ENCODE measurements at regions not wholly inside any gene's neighbourhood (a gene's known extent, or its start where the extent isn't known, plus 50 kb on each side); places are given as distances from the start of the nearest gene placed in this dataset.
"Not testable (repeated sequence)": the region's sequence is repeated elsewhere in the genome, so short reads cannot be mapped to it uniquely, and the experiment has no call there.

DNA sequence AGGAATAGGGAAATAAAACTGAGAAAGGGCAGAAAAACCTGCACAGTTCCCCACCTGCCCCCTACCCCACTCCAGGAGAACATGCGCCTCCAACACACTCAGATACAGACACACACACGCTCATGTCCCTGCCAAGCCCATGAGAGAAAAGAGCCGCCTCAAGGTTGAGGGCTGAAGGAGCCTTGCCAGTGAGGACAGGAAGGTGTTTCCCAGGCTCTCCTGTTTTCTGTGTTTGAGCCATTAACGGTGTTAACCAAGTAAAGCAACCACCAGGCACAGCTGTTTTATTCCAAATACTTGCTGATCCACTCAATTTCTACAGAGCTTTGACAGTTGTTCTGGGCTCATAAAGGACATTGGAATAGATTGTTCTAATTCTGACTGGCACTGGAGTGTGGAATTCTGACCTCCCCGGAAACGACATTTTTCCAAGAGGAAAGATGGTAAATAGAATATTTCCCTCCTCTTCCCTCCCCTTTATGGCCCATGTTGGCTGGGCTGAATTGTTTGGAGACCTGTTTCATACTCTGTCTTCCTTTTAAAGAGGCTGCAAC is 238.0 kb downstream of the DMAC1 start:
- intact Hi-C loops (cut with DNase I), result no loop called here
- ATAC-seq, result no peak

DNA sequence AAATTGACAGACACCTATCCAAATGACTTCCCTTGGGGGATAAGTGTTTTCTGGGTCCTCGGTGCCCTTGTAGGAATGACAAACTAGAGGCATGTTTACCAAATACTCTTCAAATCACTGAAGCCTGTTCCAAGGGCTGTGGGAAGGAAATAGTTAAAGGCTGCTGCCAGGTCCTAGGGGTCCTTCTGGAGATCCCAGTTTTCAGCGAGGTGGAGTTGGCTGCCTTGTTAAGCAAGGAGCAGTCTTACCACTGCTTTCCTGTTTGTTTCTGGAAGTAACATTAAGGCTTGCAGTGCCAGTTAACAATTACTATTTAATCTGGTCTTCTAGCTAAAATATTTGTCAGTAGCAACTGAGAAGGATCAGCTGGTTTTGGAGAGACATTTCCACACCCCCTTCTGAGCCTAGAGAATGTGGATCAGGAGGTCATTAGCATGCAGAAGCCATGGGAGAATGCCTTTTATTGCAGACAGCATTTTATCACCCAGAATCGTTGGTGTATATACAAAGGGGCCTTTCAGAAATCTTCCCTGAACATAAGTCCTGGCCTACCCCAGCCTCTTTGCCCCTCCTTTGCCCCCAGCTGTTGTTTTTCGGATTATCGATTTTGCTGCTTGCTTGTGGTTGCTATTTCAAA is 238.8 kb downstream of the DMAC1 start:
- ATAC-seq (peak; percentile 79), DNase-seq (ENCODE audit: missing footprints) (no peak)
- intact Hi-C loops (cut with DNase I), result no loop called here

More for the DNA sequence above, 238.0 kb downstream of the DMAC1 start:
- DNase-seq (ENCODE audit: missing footprints), result no peak

DNA sequence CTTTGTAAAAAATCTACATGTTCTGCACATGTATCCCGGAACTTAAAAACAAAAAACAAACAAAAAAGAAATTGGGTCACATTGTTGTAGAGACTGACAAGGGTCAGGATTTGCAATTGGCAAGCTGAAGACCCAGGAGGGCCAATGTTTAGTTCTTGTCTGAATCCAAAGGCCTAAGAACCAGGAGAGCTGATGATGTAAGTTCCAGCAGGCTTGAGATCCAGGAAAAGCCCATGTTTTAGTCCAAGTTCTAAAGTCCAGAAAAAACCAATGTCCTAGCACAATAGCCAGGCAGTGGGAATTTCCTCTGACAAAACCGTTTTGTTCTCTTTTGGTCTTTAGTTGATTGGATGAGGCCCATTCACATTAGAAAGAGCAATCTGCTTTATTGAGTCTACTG is 244.9 kb downstream of the DMAC1 start:
- DNase-seq (ENCODE audit: missing footprints) (no peak), ATAC-seq (peak; percentile 84)
- intact Hi-C loops (cut with DNase I), result no loop called here

DNA sequence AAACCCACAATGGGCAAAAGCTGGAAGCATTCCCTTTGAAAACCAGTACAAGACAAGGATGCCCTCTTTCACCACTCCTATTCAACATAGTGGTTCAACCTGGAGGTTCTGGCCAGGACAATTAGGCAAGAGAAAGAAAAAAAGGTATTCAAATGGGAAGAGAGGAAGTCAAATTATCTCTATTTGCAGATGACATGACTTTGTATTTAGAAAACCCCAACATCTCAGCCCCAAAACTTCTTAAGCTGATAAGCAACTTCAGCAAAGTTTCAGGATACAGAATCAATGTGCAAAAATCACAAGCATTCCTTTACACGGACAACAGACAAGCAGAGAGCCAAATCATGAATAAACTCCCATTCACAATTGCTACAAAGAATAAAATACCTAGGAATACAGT is 246.9 kb downstream of the DMAC1 start:
- intact Hi-C loops (cut with DNase I); ATAC-seq; DNase-seq (ENCODE audit: missing footprints): not testable (repeated sequence)

DNA sequence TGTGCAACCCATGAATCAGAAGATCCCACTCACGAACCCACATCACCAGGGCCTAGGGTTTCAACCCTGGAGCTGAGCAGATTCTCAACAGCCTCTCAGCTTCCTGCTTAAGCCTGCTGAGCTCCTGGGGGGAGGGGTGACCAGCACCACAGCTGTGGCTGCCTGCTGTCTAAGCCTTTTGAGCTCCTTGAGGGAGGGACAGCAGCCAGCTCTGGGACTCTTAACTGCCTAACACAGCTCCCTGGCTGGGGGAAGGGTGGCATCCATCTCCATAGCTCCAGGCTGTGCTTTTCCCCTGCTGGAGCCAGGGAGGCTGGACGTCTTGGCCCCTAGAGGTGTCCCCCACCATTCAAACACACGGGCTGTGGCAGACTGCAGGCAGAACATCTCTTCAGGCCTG is 250.3 kb downstream of the DMAC1 start:
- ATAC-seq (peak; percentile 34), DNase-seq (ENCODE audit: missing footprints) (no peak)
- intact Hi-C loops (cut with DNase I), result no loop called here

DNA sequence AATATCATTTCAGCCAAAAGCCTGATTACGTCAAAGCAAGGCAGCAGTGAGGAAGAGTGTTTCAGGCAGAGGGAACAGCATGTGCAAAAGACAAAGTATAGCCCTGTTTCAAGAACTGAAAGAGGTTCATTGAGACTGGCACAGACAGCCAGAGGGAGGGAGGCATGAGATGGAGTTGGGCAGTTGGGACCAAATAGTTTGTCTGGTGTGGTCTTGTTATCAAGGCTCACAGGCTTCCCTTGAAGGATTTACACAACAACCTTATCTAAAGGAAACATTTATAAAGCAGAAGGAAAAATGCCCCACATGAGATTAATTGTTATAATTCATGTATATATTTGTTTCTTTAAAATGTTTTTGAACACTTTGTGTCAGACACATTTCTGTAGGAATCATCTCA is 253.3 kb downstream of the DMAC1 start:
- DNase-seq (ENCODE audit: missing footprints), result no peak
- ATAC-seq, result no peak
- intact Hi-C loops (cut with DNase I), result no loop called here

DNA sequence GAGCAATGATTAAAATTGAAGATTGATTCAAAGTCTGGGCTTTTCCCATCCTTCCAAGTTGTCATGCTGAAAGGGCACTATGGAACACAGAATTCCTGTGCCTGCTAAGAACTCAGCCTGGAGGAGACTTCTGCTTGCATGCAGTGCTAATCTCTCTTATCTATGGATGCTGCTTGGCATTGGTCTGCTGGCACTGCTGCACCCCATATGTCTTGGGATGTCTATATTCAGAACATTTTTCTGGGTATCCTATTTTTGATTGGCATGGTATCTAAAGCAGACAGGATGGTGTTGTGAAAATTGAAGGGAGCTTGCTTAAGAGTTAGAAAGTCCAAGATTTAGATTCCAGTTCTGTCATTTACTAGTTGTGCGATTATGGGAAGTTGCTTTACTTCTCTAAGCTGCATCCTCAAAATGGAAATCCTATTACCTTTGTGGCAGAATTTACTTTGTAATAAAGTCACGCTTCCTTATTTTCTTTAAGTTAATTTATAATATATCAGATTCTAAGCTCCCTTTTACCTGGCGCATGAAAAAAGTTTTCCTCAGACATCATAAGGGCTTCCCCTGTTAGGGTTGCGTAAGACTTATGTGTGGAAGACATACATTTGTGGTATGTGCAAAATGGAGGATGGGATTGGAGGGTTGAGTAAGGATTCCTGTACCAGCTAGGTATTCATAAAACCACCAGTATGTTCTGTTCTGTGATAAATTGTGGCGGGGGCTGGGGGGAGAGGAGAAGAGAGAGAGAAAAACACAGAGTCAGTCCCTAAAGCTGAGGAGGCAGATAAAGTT is 254.0 kb downstream of the DMAC1 start:
- no peak for DNase-seq (ENCODE audit: missing footprints)
- intact Hi-C loops (cut with DNase I), result no loop called here

DNA sequence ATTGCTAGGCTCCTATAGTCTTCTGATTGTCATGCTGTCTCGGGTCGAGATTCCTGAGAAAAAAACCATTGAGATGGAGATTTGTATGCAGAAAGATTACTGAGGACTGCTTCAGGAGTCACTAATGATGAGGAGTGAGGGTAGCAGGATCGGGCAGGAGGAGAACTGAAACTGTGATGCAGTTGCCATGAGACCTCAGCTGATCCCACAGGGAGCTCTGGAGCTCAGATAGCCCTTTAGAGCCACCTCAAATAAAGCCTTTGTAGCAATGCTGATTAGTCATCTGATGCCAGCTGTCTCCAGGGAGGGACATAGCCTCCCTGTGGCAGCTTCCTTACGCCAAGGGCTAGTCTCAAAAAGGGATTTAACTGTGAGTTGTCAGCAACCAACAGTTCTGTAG is 256.9 kb downstream of the DMAC1 start:
- intact Hi-C loops (cut with DNase I), result no loop called here
- DNase-seq (ENCODE audit: missing footprints) (no peak), ATAC-seq (no peak)

More for the DNA sequence above, 254.0 kb downstream of the DMAC1 start:
- no peak for ATAC-seq

DNA sequence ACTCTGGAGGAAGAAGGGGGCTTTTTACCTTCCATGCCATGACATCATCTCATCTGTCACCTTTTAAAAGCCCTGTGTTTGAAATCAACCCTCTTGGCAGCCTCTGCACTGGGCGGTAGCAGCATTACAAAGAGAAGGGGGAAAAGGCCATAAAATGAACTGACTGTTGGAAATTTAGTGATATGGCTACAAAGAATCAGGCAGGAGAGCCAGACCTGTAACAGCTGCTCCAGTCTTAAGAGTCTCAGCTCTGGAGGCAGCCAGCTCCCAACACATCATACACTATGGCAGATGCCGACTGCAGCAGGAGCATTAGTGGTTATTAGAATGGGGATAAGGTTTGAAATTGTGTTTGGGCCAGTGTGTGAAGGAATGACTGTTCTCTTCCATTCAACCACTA is 257.5 kb downstream of the DMAC1 start:
- intact Hi-C loops (cut with DNase I), result no loop called here
- ATAC-seq (no peak), DNase-seq (ENCODE audit: missing footprints) (no peak)

DNA sequence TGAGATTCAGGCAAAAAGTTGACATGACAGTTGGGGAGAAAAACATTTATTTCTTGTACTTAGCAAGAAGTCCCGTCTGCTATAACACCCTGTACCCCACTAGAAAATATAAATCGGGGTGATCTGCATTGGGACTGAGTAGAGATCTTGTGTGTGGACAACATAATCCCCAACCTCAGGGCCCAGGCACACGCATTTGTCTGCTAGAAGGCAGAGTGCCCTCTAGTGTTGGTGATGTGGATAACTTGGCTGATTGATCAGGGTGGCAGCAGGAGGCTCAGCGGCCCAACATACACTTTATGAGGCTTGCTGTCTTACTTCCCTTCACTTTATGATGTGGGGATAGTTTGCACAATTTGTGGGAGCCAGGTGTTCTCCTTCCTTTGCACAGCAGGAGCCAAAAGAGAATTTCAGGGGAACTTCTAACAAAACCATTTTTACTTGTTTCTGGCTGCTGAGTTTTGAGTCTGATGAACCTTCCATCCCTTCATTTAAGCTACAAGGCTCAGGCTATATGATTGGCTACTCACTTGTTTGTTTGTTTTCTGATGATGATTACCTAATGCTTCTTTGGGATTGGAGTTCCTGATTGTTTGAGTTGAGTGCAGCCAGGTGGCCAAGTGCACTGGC is 263.2 kb downstream of the DMAC1 start:
- peak; percentile 76 for ATAC-seq

DNA sequence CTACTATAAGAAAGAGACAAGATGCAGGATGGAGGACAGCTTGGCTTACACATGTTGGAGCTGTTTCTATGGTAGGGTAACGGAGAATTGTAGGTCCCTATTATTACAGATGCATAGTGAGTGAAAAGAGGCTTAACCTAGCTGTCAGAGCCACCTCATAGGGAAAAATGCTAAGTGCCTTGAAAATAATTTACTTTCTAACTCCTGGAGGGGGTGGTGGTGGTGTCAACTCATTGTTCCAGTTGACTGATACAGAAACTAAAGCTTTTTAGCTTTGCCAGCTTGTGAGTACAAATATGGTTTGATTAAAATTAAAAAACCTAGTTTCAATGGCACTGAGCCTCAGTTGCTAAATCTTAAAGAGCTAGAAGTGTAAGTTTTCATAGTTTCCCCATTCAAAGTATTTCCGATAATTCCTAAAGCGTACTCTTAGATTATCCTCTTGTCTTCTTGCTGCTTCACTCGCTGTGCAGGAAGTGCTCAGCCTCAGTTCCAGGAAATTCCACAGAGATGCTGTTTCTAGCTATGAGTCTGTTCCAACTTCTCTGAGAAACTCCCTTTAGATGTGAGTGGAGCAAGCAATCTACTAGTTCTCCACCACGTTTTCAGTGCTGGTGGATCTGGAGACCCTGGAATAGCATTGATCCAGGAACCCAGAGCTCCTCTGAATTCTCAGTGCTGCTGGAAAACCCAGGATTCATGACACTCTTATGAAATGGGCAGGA is 265.2 kb downstream of the DMAC1 start:
- intact Hi-C loops (cut with DNase I), result loop anchor here (10.0 kb wide), 1 partner anchor 260 kb away; no protein-coding TSS in a partner anchor
- no peak for DNase-seq (ENCODE audit: missing footprints)
- peak; percentile 42 for ATAC-seq

More for the DNA sequence above, 263.2 kb downstream of the DMAC1 start:
- intact Hi-C loops (cut with DNase I), result loop anchor here (2.0 to 10.0 kb wide), 3 partner anchors 134 to 484 kb away; no protein-coding TSS in a partner anchor
- DNase-seq (ENCODE audit: missing footprints), result peak; percentile 69

DNA sequence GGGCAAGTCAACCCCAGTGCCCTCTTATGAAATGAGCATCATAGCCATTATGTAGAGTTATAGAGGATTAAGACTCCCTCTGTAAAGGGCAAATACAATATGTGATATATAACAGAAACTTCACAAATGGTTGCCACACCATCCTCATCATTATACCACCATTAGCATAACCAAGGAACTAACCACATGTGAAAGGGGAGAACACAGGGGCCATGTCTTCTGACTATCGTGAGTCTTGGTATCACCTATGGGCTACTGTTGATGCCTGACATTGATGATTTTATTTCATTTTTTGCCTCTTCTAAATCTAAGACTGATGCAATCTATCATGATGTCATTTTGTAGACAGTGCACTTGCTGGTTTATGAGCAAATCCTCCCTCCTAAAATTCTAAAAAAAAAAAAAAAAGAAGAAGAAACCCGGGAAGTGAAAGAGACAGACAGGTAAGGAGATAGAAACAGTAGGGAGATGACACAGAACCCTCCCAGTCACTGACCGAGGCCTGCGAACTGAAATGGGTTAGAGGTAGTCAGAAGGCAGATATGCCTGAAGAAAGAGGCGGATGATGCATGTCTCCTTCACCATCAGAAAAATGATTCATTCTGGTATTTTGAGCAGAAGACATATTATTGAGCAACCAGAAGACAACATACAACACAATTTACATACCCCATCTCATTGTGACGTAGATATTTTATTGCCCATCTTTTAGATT is 266.0 kb downstream of the DMAC1 start:
- ATAC-seq (no peak), DNase-seq (ENCODE audit: missing footprints) (no peak)
- intact Hi-C loops (cut with DNase I), result loop anchor here (10.0 kb wide), 1 partner anchor 259 kb away; no protein-coding TSS in a partner anchor

DNA sequence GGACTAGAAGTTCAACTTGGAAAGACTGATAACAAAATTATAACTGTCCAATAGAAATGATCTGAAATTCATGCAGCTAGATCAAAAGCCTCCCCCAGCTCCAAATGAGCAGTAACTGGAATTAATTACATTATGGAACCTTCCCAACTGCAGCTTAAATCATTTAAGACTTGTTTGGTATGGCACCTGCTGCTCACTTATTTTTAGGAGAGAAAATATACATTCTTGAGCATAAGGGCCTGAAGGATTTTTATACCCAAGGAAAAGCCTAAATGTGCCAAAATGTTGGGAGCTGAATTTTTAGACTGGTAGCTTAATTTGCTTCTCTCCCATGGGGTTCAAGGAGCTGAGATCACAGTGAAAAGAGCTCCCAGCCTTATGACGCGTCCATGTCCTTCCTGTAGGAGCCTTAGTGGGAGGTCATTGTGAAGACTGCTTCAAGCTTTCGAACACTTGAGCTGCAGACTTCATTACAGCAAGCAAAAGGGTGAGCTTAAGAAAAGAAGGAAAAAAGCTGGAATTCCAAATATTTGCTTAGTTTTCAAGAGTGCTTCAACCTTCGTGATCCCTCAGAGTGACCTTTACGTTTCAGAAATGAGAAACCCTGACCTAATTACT is 276.0 kb downstream of the DMAC1 start:
- DNase-seq (ENCODE audit: missing footprints), result no peak
- intact Hi-C loops (cut with DNase I), result no loop called here
- no peak for ATAC-seq

DNA sequence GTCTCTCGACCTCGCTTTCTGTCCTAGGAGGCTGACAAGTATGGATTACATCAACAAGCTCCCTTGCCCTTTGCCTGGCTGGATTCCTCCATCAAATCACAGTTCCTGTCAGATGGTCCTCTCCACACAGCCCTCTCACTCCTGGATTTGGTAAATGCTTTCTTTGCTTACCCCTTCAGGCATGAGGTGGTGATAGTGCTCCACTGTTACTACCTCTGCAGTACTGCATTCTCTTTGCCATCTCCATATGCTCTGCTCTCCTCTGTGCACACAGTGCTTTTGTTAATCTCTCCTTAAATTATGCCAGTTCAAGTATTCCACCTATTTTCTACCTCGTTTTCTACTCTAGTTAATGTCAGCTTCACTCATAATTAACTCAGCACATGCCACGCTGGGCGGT is 279.2 kb downstream of the DMAC1 start:
- ATAC-seq (no peak), DNase-seq (ENCODE audit: missing footprints) (no peak)

DNA sequence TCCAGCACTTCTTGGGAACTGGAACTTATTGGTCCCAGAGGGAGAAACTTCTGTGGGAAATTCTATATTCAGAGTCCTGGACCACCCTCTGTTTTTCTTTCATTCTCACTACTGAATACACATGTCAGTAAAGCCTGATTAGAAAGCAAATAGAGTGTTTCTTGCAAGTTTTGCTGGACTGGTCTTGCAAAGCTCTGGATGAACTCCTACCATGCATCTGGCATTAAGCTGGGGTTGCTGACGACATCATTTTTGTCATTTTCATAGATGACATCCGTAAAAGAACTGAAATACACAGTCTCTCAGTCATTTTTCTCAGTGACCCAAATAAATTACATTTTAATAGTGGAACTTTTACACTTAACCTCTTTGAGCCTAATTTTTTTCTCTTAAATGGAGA is 283.2 kb downstream of the DMAC1 start:
- no peak for DNase-seq (ENCODE audit: missing footprints)
- intact Hi-C loops (cut with DNase I), result no loop called here
- ATAC-seq, result no peak

More for the DNA sequence above, 279.2 kb downstream of the DMAC1 start:
- intact Hi-C loops (cut with DNase I), result no loop called here

DNA sequence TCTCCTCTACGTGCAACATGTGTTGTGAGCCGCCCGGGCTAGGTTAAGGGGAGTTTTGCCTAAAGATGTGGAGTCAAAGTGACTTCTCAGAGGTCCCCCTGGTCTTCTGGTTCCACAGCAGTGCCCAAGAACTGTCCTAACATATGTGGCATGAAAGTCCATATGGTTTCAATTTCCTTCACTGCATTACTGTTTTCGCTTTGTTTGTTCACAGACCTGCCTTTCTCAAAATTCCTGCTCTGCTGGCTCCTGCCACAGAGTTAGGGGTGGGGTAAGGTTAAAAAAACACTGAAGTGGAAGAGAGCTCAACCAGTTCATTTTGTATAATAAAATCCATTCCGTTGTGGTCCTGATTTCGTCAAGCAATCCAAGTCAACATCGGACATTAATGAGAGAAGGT is 289.4 kb downstream of the DMAC1 start:
- DNase-seq (ENCODE audit: missing footprints) (no peak), ATAC-seq (no peak)
- intact Hi-C loops (cut with DNase I), result no loop called here

DNA sequence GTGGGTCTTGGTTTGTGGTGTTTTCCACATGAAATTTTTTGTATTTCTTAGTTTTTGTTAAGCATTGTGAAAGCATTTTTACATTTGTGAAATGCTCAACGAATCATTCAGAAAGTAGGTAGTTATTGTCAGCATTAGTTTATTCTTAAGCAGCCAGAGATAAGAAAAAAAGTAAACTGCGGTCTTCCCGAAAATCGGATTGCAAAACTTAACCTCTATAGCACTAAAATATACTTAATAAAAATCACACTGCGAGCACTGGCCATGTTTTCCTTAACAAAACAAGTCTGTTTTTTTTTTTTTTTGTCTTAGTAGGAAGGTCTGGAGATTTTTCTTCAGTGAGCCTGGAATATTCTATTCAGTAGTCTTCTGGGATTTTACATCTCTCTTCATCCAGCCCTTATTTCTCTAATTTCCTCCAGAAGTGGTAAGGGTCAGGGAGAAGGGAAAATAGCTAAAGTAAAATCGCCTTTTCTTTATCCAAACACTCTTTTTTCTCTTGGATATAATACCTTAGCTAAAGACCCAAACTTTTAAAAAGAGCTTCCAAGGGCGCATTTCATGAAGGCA is 289.9 kb downstream of the DMAC1 start:
- ATAC-seq, result no peak
- no peak for DNase-seq (ENCODE audit: missing footprints)
- intact Hi-C loops (cut with DNase I), result no loop called here

DNA sequence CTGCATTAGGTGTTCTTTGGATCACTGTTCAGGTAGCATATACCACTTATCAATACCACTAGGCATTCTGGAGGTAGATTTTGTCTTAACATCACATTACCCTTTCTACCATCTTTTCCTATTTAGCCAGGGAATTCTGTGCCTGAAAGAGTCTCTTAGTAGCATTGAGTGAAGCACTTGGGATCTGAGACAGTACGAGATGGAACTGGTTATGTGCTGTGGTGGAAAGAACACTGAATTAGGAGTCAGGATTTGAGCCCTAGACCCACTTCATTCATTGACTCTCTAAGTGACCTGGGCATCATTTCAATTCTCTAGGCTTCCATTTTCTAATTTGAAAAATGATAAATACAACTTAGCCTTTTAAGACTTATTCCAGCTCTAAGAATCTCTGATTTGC is 291.1 kb downstream of the DMAC1 start:
- intact Hi-C loops (cut with DNase I), result no loop called here

More for the DNA sequence above, 291.1 kb downstream of the DMAC1 start:
- no peak for ATAC-seq
- DNase-seq (ENCODE audit: missing footprints), result no peak

All from Right ventricle myocardium inferior (tissue), 1 donor.